NCI-H1417 (cell line): ENCODE measurements at regions not wholly inside any gene's neighbourhood (a gene's known extent, or its start where the extent isn't known, plus 50 kb on each side); places are given as distances from the start of the nearest gene placed in this dataset.
A peak's percentile ranks its signal among the peaks of the same experiment; 100 is the strongest.

ENCODE experiments used
- DNase-seq, 3 experiments: peaks; one replicate each; lab custom pipeline; 2025; lab: John Stamatoyannopoulos, UW

- no peak for DNase-seq
These were observed 185.2 kb upstream of the SLC14A2 start for GRCh38 chr18:45430041-45430440.

DNA sequence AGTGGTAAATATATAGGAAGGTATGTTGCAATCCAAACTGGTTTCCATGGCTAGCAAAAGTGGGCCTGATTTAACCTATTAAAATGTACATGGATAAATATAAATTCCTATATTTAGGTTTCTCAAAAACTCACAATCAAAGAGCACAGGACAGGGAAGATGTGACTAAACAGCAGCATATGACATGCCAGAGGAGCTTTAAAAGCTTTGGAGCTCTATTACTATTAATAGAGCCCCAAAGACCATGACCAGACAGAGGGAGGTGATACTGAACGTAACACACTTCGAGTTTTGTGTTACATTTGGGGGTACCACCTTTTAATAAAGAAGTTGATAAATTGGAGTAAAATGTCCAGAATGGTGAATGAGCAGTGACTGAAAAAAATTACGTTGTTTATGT lies 179.5 kb upstream of the SLC14A2 start:
- no peak for DNase-seq

DNA sequence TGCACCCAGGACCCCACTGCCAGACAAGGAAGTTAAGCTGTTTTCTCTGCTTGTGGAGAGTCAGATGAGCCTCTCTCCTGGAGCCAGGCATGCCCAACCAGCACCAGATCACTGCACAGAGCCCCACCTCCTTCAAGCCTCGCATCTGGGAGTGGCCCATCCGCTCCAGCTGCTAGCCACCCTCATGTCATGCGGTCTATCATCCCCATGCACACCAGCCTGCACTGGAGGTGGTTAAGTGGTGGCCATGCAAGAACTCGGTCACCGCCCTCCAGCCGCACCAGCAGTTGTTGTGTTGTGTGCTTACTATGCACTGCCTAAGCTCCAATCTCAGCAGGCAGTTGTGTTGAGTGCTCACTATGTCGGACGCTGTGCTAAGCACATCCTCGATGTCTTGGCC lies 177.9 kb upstream of the SLC14A2 start:
- DNase-seq = peak in 1 of 3 experiments; percentile 82

- no peak for DNase-seq
These were observed 175.2 kb upstream of the SLC14A2 start for GRCh38 chr18:45439851-45440645.

GRCh38 chr18:45441110-45441847 lies 174.0 kb upstream of the SLC14A2 start:
- DNase-seq = peak; percentile 22 to 58 (median 30)

GRCh38 chr18:45444040-45444439 lies 171.2 kb upstream of the SLC14A2 start:
- DNase-seq = no peak

- peak in 1 of 3 experiments; percentile 34 for DNase-seq
These were observed 167.7 kb upstream of the SLC14A2 start for GRCh38 chr18:45447355-45448265.

DNA sequence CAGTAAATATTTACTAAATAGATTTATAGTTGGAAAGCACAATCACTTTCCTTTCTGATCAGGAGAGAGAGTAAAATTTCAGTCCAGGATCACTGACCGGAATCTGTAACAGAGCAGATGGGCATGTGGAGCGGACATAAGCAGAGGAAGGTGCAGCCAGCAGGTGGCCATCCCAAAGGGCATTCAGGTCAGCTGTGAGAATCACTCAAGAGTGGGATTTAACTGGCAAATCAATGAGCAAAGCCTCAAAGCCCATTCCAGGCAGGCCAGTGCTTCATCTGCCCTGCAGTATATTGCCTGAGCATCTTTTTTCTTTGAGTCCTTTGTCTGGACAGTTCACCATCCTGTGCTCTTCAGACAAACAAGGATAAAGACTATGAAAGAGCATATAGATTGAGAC lies 166.4 kb upstream of the SLC14A2 start:
- peak in 1 of 3 experiments; percentile 38 for DNase-seq

- DNase-seq = peak; percentile 44 to 77 (median 73)
These were observed 165.7 kb upstream of the SLC14A2 start for GRCh38 chr18:45449418-45450227.

- DNase-seq = peak; percentile 25 to 75 (median 69)
These were observed 158.9 kb upstream of the SLC14A2 start for GRCh38 chr18:45456090-45457021.

- DNase-seq = peak in 2 of 3 experiments; percentile 21 to 45
These were observed 157.2 kb upstream of the SLC14A2 start for GRCh38 chr18:45458033-45458432.

DNA sequence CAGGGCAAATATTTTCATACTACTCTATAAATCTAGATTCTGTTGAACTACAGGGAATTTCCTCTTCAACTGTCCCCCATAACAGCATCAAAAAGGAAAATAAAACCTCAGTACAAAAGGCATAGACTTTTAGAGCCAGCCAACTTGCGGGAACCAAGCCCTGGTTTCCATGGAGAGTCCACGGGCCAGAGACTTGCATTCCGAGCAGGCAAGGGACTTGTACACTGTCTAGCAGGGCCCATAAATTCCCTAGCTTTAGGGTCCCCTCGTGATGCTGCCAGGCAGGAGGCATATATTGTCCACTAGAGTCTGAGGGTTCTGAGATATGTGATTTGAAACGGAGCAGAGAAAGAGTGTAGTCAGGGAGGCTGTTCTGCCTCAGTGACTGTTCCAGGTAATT lies 153.1 kb upstream of the SLC14A2 start:
- DNase-seq = no peak

DNA sequence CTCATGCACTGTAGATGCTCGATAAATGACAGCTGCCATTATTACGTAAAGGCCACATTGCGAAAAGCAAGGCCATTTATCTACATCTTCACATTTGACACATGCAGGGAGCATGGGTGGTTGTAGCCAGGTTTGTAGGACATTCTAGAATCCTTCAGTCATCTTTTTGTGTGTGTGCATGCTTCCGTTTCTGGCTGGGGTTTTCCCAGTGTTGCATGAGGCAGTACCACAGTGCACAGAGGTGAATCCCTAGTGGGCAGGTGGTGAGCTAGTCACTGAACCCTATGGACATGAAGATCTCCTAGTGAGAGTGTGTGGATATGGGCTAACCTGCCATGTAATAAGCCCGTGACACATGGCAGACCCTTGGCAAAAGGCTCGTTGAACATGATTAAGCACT lies 151.8 kb upstream of the SLC14A2 start:
- DNase-seq = peak in 1 of 3 experiments; percentile 42

- peak in 2 of 3 experiments; percentile 76 to 91 for DNase-seq
These were observed 150.7 kb upstream of the SLC14A2 start for GRCh38 chr18:45464619-45465018.

DNA sequence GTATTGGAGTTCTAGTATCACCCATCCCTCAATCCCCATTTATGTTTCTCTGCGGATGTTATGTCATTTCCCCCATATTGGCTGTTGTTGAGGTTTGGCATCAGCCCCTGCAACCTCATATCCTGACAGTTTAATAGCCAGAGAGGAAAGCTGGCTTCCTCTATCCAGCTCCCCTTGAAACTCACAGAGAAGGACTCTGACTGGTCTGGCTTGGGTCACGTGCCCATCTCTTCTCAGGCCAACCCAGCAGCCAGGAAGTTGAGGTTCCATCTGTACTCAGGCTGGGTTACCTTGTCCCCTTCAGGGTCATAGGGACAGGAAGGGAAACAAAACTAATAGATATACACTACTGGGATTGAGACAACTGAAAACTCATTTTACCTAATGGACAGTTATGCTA lies 148.0 kb upstream of the SLC14A2 start:
- DNase-seq = no peak

DNA sequence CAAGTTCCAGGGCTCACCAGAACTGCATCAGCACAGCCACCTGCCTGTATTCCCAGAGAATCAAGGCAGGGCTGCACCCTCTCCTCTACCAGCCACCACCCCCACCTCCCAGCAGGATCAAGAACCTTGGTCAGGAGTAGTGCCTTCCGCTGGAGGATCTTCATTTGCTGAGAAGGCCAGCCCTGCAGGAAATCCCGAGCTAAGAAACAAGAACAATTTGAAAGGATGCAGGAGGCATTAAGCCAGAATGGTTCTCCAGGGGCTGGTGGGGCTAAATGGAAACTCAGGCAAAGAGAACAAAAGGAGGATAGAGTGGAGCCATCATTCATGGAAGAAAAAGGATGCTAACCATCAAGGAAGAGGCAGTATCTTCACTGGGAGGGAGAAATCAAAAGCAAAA lies 147.3 kb upstream of the SLC14A2 start:
- no peak for DNase-seq

GRCh38 chr18:45478889-45479288 lies 136.4 kb upstream of the SLC14A2 start:
- DNase-seq = no peak

GRCh38 chr18:45480219-45481015 lies 134.9 kb upstream of the SLC14A2 start:
- DNase-seq = no peak

DNA sequence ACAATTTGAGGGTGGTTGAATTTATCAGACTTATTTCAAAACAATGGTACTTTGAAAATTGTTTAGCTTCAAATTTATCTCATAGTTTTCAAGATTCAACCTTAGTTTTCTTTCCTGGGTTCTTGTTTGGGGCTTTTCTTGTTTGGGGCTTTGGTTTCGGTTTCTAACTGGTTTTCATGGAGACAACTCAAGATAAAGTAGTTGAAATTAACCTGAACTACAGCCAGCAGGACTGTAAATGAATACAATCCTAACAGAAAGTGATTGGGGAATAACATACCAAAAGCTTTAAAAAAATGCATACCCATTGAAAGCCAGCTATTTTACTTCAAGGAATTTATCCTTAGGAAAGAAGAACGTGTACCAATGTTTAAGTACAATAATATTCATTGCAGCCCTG lies 133.5 kb upstream of the SLC14A2 start:
- DNase-seq = no peak
